ENCODE measurements at regions not wholly inside any gene's neighbourhood (a gene's known extent, or its start where the extent isn't known, plus 50 kb on each side); places are given as distances from the start of the nearest gene placed in this dataset.

DNA sequence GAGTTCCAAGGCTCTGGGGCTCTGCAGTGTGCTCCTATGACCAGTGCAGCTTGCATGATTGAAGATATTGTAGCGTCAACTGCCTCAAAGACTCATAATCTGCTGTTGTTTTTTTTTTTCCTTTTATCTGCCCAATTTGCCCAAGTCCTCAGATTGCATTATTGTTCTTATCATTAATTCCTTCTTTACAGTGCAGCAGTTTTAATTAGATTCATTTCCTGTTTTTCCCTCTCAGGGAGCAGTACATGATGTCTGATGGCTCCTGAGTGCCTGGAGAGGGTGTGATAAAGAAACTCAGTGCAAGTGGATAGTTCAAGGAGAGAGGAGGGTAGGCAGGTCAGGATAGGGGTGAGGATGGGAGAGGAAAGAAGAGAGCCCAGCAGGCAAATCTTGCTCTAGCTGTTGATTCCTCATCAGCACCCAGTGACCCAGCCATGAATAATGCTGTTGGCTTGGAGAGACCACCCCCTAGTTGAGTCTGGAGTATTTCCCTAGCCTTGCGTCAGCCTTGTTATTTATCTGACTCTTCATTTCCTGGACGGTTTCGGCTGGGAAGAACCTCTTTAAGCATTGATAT is 219.6 kb upstream of the SESN3 start:
- no peak overlapping the region for H3K27ac ChIP-seq (ENCODE audit: low read depth, low read length)
- no peaks in the 10 kb centered on the region for H3K9me3 ChIP-seq (ENCODE audit: insufficient read depth, low read depth, low read length)
- 94% methylated on average over 4 of the region's 4 CpGs for WGBS
- no peaks in the 10 kb centered on the region for H3K36me3 ChIP-seq (ENCODE audit: insufficient read depth, low read length)
- H3K4me3 ChIP-seq (ENCODE audit: low read length): no peak overlapping the region
- H3K4me1 ChIP-seq (ENCODE audit: insufficient read depth, low read length): 0 out of 2 replicates have a peak, but pooled peaks cover 4% of the 10 kb centered on the region
- no peak overlapping the region for H3K9ac ChIP-seq (ENCODE audit: low read depth, low read length)
- H3K27me3 ChIP-seq (ENCODE audit: insufficient read depth, low read length): no peaks in the 10 kb centered on the region

DNA sequence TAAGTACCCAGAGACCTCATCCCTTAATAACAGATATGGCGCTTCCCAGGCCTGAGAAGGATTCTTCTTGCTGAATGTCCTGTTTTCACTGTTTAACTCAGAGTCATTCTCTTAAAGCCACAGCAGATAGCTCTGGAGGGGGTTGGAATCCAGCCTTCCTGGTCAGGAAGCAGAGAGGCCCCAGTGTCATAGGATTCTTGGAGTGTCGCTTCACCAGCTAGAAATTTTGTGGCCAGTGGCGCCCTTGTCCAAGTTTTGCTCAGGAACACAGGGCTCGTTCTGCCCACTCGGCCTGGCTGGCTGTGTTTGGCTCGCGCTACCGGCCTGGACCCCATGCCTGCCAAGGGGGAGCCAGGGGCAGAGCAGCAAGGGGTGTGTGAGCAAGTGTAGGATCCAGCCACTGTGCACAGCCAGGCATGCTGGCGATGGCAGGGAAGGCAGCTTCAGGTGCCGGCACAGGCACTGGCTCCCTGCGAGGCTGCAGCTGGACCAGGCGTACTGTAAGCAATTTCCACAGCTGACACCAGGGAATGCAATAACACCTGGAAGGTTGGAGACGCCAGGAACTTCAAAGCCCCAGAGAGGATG is 214.8 kb upstream of the SESN3 start:
- no peaks in the 10 kb centered on the region for H3K9me3 ChIP-seq (ENCODE audit: insufficient read depth, low read depth, low read length)
- no peak overlapping the region for H3K9ac ChIP-seq (ENCODE audit: low read depth, low read length)
- peaks cover 16% of the 10 kb centered on the region for H3K4me1 ChIP-seq (ENCODE audit: insufficient read depth, low read length)
- no peak overlapping the region for H3K27ac ChIP-seq (ENCODE audit: low read depth, low read length)
- H3K4me3 ChIP-seq (ENCODE audit: low read length): no peak overlapping the region
- WGBS: 90% methylated on average over 13 of the region's 13 CpGs
- no peaks in the 10 kb centered on the region for H3K27me3 ChIP-seq (ENCODE audit: insufficient read depth, low read length)
- no peaks in the 10 kb centered on the region for H3K36me3 ChIP-seq (ENCODE audit: insufficient read depth, low read length)

DNA sequence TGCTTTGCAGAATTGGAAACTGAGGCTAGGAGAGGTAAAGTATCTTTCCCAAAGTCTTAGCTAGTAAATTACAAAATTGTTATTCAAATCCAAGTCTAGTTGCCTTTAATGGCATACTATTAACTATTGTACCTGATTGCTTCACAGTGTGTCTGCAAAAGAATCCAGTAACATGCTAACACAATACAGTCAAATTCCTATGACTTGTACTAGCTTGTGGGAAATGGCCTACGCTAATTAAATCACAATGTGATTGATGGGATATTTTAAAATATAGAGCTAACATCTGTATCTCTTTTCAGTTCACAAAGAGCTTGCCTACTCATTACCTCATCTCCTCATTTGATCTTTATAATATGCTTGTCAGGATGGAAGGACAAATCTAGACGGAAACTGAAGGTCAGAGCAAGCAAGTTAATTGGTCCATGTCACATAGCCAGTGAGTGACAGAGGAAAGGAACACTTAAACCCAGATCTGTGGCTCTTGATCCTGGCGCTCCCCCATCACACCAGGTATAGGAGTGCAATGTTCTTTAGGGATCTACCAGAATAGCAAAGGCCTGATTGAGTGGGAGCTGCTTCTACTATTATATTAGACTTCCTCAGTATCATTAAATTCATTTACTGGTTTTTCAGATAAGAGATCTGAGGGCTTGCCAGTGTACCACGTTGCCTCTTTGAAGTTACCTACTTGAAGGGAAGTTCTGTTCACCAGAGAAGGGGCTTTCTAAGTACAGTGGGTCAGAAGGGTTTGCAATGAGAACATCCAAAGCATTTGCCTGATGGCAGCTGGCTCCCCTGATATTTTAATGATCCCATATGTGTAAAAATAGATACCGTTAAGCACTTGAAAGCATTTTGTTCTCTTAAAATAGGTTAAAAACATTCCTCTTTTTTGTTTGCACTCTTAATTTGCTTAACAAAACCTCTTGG is 213.6 kb upstream of the SESN3 start:
- WGBS: 73% methylated on average over 4 of the region's 5 CpGs
- Histone ChIP-seq H3K27me3 (ENCODE audit: insufficient read depth, low read length) (no peaks in the 10 kb centered on the region), H3K27ac (ENCODE audit: low read depth, low read length) (no peak overlapping the region), H3K9me3 (ENCODE audit: insufficient read depth, low read depth, low read length) (no peaks in the 10 kb centered on the region), H3K9ac (ENCODE audit: low read depth, low read length) (no peak overlapping the region), H3K4me3 (ENCODE audit: low read length) (no peak overlapping the region), H3K36me3 (ENCODE audit: insufficient read depth, low read length) (no peaks in the 10 kb centered on the region), H3K4me1 (ENCODE audit: insufficient read depth, low read length) (peaks cover 16% of the 10 kb centered on the region)

DNA sequence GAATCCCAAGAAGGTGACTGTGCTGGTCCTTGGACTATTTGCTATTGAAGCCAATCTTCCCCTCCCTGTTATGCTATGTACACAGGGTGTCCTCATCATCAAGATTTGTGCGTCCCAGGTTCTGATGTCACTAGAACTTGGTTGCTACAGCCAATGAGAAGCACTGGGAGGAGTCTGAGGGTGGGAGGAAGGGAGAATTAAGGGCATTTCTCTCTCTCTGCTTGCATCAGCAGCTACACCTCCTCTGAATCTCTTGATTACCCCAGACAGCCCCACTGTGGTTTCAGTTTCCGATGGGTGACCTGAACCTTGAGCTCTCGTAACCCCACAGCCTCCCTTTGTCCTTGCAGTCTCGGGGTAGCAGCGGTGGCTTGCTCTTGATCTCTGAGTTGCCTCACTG is 212.4 kb upstream of the SESN3 start:
- no peak overlapping the region for H3K27ac ChIP-seq (ENCODE audit: low read depth, low read length)
- no peaks in the 10 kb centered on the region for H3K36me3 ChIP-seq (ENCODE audit: insufficient read depth, low read length)
- no peak overlapping the region for H3K9ac ChIP-seq (ENCODE audit: low read depth, low read length)
- WGBS: 97% methylated on average over 5 of the region's 5 CpGs
- H3K4me1 ChIP-seq (ENCODE audit: insufficient read depth, low read length): peaks cover 16% of the 10 kb centered on the region
- H3K9me3 ChIP-seq (ENCODE audit: insufficient read depth, low read depth, low read length): no peaks in the 10 kb centered on the region
- H3K27me3 ChIP-seq (ENCODE audit: insufficient read depth, low read length): no peaks in the 10 kb centered on the region
- H3K4me3 ChIP-seq (ENCODE audit: low read length): no peak overlapping the region

DNA sequence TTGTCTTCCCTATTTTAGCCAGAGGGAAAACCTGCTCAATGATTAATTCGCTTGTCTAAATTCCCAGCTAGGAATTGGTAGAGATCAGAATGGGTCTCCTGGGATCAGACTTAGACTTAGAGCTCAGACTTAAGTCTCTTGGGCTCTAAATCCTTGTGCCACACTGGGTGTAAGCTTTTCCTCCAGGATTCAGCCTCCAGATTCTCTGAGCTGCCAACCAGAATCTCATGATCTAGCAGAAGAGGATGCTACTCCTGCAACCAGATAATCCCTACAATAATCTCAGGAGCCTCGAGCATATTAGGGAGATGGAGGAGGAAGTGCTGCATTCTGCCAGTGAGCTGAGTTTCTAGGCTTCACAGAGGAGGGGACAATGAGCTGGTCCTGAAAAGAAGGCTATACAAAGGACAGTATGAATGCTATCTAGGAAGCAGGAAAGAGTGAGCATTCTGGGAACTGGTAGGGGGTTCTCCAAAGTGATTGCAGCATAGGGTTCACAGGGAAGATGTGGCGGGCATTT is 211.6 kb upstream of the SESN3 start:
- H3K9ac ChIP-seq (ENCODE audit: low read depth, low read length): no peak overlapping the region
- WGBS: 89% methylated on average over 3 of the region's 3 CpGs
- no peaks in the 10 kb centered on the region for H3K36me3 ChIP-seq (ENCODE audit: insufficient read depth, low read length)

DNA sequence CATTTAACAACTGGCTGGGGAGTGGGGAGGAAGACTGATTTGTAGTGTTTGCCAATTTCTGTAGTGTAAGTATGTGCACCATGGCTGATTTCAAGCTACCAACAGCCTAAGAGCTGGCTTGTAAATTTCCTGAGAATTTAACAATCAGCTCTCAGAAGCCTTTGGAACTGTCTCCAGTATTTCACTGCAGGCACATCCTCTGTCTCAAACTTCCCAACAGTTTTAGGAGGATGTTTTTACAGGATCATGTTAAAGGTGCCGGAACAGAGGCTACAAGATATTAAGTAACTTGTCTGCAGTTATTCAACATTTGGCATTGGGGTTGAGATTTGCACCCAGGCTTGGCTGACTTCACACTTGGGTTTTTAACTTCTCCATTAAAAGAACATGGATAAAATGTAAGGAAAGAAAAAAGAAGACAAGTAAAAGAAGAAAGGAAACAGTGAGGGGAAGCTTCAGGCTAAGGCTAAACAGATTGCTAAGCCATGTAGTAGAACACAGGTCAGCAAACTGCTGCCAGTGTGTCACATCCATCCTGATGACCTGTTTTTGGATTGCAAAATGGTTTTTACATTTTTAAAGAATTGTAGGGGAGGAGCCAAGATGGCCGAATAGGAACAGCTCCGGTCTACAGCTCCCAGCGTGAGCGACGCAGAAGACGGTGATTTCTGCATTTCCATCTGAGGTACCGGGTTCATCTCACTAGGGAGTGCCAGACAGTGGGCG is 204.8 kb upstream of the SESN3 start:
- no peak overlapping the region for H3K4me3 ChIP-seq (ENCODE audit: low read length)
- H3K27ac ChIP-seq (ENCODE audit: low read depth, low read length): no peak overlapping the region
- 0 out of 2 replicates have a peak, but pooled peaks cover 8% of the 10 kb centered on the region for H3K4me1 ChIP-seq (ENCODE audit: insufficient read depth, low read length)
- WGBS: 100% methylated on average over 1 of the region's 9 CpGs
- no peaks in the 10 kb centered on the region for H3K9me3 ChIP-seq (ENCODE audit: insufficient read depth, low read depth, low read length)
- no peaks in the 10 kb centered on the region; the same call in 1 of the 2 replicates for H3K27me3 ChIP-seq (ENCODE audit: insufficient read depth, low read length)
- no peak overlapping the region for H3K9ac ChIP-seq (ENCODE audit: low read depth, low read length)
- H3K36me3 ChIP-seq (ENCODE audit: insufficient read depth, low read length): no peaks in the 10 kb centered on the region

More for the DNA sequence above, 211.6 kb upstream of the SESN3 start:
- H3K9me3 ChIP-seq (ENCODE audit: insufficient read depth, low read depth, low read length): no peaks in the 10 kb centered on the region
- H3K4me1 ChIP-seq (ENCODE audit: insufficient read depth, low read length): peaks cover 16% of the 10 kb centered on the region
- no peaks in the 10 kb centered on the region for H3K27me3 ChIP-seq (ENCODE audit: insufficient read depth, low read length)
- H3K4me3 ChIP-seq (ENCODE audit: low read length): no peak overlapping the region
- no peak overlapping the region for H3K27ac ChIP-seq (ENCODE audit: low read depth, low read length)

DNA sequence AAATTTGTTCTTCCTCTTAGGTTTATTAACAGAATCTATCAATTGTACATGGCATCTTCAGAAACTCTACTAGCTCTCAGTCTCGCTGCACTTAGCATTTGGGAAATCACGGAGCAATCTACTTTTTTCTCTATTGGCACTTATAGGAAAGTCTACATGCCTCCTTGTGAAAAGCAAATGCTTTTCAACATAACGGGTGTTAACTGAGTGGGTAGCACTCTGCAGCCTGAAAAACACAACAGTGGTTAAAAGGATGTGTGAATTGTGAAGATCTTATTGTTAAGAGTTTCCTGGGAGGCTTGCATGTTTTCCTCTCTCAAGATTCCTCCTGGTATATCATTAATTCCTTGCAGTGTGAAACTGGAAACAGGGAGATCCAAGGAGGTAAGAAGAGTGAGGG is 204.2 kb upstream of the SESN3 start:
- Histone ChIP-seq H3K4me3 (ENCODE audit: low read length) (no peak overlapping the region), H3K9me3 (ENCODE audit: insufficient read depth, low read depth, low read length) (no peaks in the 10 kb centered on the region)
- 94% methylated on average over 3 of the region's 3 CpGs for WGBS

DNA sequence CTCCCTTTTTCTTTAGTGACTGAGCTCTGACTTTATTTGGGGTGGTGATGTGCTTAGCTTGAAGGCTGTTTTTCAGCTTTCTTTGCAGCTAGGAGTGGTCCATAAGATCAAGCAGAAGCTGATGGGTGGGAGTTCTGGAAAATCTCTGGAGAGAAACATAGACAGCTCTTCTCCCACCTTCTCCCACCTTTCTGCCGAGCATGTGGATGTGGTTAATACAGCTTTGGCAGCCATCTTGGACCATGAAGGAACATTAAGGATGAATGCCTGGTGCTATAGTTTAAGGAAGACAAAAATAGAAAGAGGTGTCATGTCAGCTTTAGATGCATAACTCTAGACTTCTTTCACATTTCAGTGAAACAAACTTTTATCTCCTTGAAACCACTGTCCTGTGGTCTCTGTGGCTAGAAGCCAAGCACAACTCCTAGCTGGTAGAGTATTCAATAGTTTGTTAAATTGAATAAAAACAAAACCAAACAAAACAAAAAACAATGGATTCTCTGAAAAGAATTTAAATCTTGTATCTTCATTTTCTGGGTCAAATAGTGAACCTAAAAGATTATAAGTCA is 203.6 kb upstream of the SESN3 start:
- H3K36me3 ChIP-seq (ENCODE audit: insufficient read depth, low read length): no peaks in the 10 kb centered on the region
- 100% methylated on average over 1 of the region's 1 CpG for WGBS
- H3K4me1 ChIP-seq (ENCODE audit: insufficient read depth, low read length): 0 out of 2 replicates have a peak, but pooled peaks cover 8% of the 10 kb centered on the region
- H3K9me3 ChIP-seq (ENCODE audit: insufficient read depth, low read depth, low read length): no peaks in the 10 kb centered on the region
- H3K4me3 ChIP-seq (ENCODE audit: low read length): no peak overlapping the region
- H3K9ac ChIP-seq (ENCODE audit: low read depth, low read length): no peak overlapping the region
- no peak overlapping the region for H3K27ac ChIP-seq (ENCODE audit: low read depth, low read length)
- no peaks in the 10 kb centered on the region; the same call in 1 of the 2 replicates for H3K27me3 ChIP-seq (ENCODE audit: insufficient read depth, low read length)

More for the DNA sequence above, 204.2 kb upstream of the SESN3 start:
- H3K27me3 ChIP-seq (ENCODE audit: insufficient read depth, low read length): no peaks in the 10 kb centered on the region; the same call in 1 of the 2 replicates
- no peaks in the 10 kb centered on the region for H3K36me3 ChIP-seq (ENCODE audit: insufficient read depth, low read length)
- H3K4me1 ChIP-seq (ENCODE audit: insufficient read depth, low read length): 0 out of 2 replicates have a peak, but pooled peaks cover 8% of the 10 kb centered on the region
- H3K27ac ChIP-seq (ENCODE audit: low read depth, low read length): no peak overlapping the region
- no peak overlapping the region for H3K9ac ChIP-seq (ENCODE audit: low read depth, low read length)

DNA sequence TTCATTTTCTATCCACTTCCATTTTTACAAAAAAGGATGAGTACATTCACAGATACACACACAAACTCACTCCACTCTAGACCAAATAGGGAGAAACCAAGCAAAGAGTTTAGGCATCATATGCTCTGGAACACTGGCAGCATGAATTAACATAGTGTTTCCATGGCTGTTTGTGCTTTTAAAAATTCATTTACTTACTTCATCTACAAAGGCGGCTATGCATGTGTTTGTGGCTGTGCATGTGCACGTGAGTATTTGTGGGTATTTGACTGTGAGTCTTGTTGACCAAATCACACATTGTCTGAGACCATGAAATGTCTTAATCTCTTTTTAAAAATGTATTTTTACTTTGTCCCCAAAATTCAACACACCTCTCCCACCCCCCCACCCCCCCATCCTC is 203.0 kb upstream of the SESN3 start:
- H3K9me3 ChIP-seq (ENCODE audit: insufficient read depth, low read depth, low read length): no peaks in the 10 kb centered on the region
- 0 out of 2 replicates have a peak, but pooled peaks cover 8% of the 10 kb centered on the region for H3K4me1 ChIP-seq (ENCODE audit: insufficient read depth, low read length)
- no peak overlapping the region for H3K27ac ChIP-seq (ENCODE audit: low read depth, low read length)
- no CpG with 5 or more reads among the region's 2 CpGs for WGBS
- no peak overlapping the region for H3K4me3 ChIP-seq (ENCODE audit: low read length)
- no peak overlapping the region for H3K9ac ChIP-seq (ENCODE audit: low read depth, low read length)
- no peaks in the 10 kb centered on the region; the same call in 1 of the 2 replicates for H3K27me3 ChIP-seq (ENCODE audit: insufficient read depth, low read length)
- no peaks in the 10 kb centered on the region for H3K36me3 ChIP-seq (ENCODE audit: insufficient read depth, low read length)

DNA sequence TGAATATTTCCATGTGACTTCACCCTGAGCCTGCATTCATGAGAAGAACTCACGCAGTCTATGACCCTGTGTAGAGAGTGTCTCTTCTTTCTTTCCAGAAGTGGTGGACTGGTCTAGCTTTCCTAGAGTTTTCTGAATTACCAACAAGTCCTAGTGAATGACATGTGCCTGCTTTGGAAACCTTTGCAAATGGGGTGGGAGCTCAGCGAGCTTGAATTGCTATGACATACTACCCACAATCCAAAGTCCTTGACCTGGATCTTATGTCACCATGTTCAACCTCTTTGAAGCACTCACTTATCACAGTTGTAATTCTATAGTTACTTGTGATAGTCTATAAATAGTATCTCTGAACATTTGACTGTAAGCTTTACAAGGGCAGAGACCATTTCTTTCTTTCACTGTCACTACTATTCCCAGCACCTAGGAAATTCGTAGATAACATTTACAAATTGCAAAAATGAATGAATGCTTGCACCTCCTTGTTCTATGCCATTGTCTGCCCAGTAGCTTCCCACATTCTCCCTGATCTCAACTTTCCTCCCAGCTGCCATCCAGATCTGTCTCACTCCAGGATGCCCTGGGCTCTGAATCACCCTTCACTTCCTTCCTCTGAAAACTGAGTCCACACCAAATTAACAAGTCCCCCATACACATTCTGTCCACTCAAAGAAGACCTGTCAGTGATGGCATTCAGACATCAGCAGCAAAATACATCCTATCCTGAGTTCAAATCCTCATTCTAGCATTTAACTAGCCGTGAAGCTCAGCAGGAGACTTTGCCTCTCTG is 201.9 kb upstream of the SESN3 start:
- Histone ChIP-seq H3K36me3 (ENCODE audit: insufficient read depth, low read length) (no peaks in the 10 kb centered on the region), H3K4me3 (ENCODE audit: low read length) (no peak overlapping the region), H3K27me3 (ENCODE audit: insufficient read depth, low read length) (no peaks in the 10 kb centered on the region; the same call in 1 of the 2 replicates), H3K9ac (ENCODE audit: low read depth, low read length) (no peak overlapping the region), H3K4me1 (ENCODE audit: insufficient read depth, low read length) (0 out of 2 replicates have a peak, but pooled peaks cover 8% of the 10 kb centered on the region), H3K9me3 (ENCODE audit: insufficient read depth, low read depth, low read length) (no peaks in the 10 kb centered on the region), H3K27ac (ENCODE audit: low read depth, low read length) (no peak overlapping the region)
- 96% methylated on average over 3 of the region's 4 CpGs for WGBS

Data from HUES64 (cell line).